WERI-Rb-1 (cell line): ENCODE measurements at regions not wholly inside any gene's neighbourhood (a gene's known extent, or its start where the extent isn't known, plus 50 kb on each side); places are given as distances from the start of the nearest gene placed in this dataset.

Experiments
- DNase-seq: peaks from one replicate; pipeline ENCODE4 v3.0.0-alpha.2; 2020
- H3K27ac ChIP-seq: fragments of 250-450 bp; sonication (Bioruptor Pico); 2 replicates; pipeline ENCODE4 v1.5.1; 2020; ENCODE audit warnings: mild to moderate bottlenecking, moderate library complexity
- H3K27me3 ChIP-seq: fragments of 250-450 bp; sonication (Bioruptor Pico); 2 replicates; pipeline ENCODE4 v1.5.1; 2021; ENCODE audit warnings: mild to moderate bottlenecking, low read depth, moderate library complexity; ENCODE audit not compliant: insufficient read depth, severe bottlenecking
- H3K36me3 ChIP-seq: fragments of 250-450 bp; sonication (Bioruptor Pico); 2 replicates; pipeline ENCODE4 v1.5.1; 2020; ENCODE audit warnings: mild to moderate bottlenecking, moderate library complexity
- H3K4me3 ChIP-seq: 2 replicates; pipeline ENCODE4 v1.5.1; 2011; ENCODE audit warnings: low read depth, mild to moderate bottlenecking, control low read depth, low read length
- H3K9me3 ChIP-seq: fragments of 250-450 bp; sonication (Bioruptor Pico); 2 replicates; pipeline ENCODE4 v1.5.1; 2021; ENCODE audit warnings: mild to moderate bottlenecking, moderate library complexity; ENCODE audit not compliant: severe bottlenecking
- CTCF ChIP-seq: IDR thresholded peaks from 2 replicates; pipeline ENCODE4 v1.5.1; 2011; ENCODE audit warnings: low read depth, mild to moderate bottlenecking, control low read depth, inconsistent platforms, low read length

DNA sequence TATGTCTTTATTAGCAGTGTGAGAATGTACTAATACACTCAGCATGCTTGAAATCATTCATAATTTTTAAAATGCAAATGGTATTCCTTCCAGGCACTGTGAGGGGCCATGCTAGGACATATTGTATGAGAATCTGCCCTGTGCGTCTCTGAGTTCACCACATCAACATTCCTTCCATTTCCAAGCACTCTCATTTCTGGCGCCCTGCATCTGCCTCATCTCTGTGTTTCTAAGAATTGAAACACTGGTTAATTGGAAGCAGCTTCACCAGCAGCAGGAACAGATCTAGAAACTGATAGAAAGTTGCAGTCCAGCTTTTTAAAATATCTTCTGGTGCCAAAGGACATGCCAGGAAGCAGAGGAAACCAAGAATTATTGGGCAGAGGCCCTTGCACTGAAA, 555.9 kb upstream of the DPP6 start:
- TF ChIP-seq CTCF: no peak
- H3K4me3 ChIP-seq: no peak overlapping the region
- H3K36me3 ChIP-seq: no peaks in the 10 kb centered on the region
- peaks cover 16% of the 10 kb centered on the region for H3K27me3 ChIP-seq
- no peak overlapping the region for H3K27ac ChIP-seq
- no peaks in the 10 kb centered on the region for H3K9me3 ChIP-seq
- no peak for DNase-seq

DNA sequence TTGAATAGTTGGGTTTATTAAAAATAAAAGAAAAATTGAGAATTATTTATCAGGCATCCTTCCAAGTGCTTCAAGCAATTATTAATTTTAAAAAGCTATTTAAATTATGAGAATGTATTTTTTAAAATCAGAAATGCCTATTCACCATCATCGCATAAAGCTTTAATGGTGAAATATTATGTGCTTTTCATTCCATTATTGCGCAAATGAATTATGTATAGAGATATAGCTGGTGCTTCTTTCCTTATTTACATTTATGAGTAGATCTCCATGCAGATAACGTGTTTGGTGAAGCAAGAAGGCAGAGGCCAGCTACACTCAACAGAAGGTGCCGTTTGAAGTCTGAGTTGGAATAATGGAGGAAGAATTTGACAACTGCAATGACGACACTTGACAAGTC, 549.1 kb upstream of the DPP6 start:
- no peak overlapping the region for H3K4me3 ChIP-seq
- no peak overlapping the region for H3K27ac ChIP-seq
- H3K36me3 ChIP-seq: no peaks in the 10 kb centered on the region
- no peaks in the 10 kb centered on the region for H3K9me3 ChIP-seq
- DNase-seq: no peak
- H3K27me3 ChIP-seq: peaks cover 32% of the 10 kb centered on the region
- no peak for TF ChIP-seq CTCF

DNA sequence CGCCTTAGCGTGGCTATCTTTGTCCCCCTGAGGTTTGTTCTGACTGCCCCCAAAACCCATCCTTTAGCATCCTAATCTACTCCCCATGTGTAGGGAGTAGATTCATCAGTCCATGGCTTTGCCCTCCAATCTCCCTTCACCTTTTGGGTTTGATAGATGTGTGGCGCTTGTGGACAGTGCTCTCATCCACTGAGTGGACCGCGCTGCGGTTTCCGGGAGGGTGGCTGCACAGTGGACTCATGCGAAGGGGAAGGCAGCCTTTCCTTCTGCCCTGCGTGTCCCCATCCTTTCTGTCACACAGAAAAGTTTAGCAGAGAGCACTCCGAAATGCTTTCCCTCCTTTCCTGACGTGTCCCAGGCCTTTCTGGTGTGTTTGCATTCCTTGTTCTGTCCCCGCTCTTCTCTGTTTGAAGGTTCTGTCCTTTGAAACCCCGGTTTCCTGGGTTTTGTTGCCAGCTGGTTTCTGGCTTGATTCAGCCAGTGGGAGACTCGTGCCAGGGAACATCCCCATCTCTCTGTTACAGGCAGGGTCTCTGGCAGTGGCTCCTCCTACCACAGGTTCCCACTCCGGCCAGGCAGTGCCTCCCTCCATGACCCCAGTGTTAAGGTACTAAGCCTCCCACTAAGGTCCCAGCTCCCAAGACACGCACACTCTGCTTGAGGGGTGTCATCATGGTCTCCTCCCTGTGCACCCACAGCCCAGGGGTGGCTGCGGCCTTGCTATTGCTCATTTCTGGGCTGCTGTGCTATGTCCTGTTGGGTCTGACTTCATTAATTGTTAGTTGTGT, 547.7 kb upstream of the DPP6 start:
- H3K4me3 ChIP-seq: no peak overlapping the region
- DNase-seq: no peak
- no peak overlapping the region for H3K27ac ChIP-seq
- peaks cover 42% of the 10 kb centered on the region for H3K27me3 ChIP-seq
- H3K9me3 ChIP-seq: no peaks in the 10 kb centered on the region
- TF ChIP-seq CTCF: no peak
- H3K36me3 ChIP-seq: no peaks in the 10 kb centered on the region

DNA sequence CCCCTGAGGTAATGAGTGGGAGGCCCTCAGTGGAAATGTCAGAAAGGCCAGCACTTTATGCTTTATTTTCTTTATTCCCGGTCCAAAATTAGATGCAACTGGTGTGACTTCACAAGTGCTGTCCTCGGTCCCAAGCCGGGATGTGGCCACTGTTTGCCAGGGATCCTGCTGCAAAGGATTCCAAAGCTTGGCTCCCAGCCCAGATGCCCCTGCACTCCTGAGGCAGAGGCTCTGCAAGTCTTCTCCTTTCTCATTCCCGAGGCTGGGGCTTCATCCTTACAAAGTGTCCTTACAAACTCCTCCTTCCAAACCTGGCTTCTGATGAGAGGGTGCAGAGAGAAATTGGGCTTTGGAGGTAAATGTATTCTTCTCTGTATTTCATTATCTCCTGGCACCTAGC, 544.3 kb upstream of the DPP6 start:
- no peak for TF ChIP-seq CTCF
- Histone ChIP-seq H3K9me3 (no peaks in the 10 kb centered on the region), H3K36me3 (no peaks in the 10 kb centered on the region), H3K27me3 (peaks cover 59% of the 10 kb centered on the region), H3K27ac (no peak overlapping the region), H3K4me3 (no peak overlapping the region)
- DNase-seq: no peak

DNA sequence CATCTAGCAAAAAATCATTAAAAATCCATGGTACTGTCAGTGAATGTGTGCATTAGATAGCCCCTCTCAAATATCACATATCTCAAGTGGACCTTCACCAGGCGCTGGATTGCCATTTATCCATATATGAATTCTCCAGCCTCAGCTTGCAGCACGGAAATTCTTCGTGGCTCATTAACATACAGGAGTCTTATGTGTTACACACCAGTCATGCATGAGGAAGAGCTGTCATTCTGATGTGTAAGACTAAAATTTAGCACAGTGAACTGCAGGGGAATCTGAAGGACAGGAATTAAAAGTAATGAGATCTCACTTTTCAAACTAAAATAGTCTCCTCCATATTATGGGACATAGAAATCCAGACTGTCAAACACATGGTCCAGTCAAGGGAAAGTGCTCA, 542.4 kb upstream of the DPP6 start:
- no peaks in the 10 kb centered on the region for H3K9me3 ChIP-seq
- no peak overlapping the region for H3K4me3 ChIP-seq
- no peak for TF ChIP-seq CTCF
- peaks cover 64% of the 10 kb centered on the region for H3K27me3 ChIP-seq
- no peak for DNase-seq
- no peak overlapping the region for H3K27ac ChIP-seq
- H3K36me3 ChIP-seq: no peaks in the 10 kb centered on the region

DNA sequence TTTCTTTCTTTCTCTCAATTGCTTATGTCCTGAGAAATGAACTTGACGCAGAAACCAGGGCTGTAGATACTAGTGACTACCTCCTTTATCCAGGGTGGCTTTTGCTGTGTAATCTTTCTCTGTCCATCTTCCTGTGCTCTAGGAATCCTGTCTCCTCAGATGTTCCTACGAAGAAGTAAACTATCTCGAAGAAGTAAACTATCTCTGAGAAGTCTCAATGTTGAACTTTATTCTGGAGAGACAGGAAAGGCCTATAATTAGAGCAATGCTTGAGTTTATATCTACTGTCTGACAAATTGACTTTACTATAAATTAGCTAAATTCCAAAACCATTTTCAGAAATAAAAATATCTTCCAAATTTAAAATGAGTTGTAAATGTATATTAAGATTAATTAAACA, 541.5 kb upstream of the DPP6 start:
- no peak overlapping the region for H3K27ac ChIP-seq
- DNase-seq: no peak
- no peak for TF ChIP-seq CTCF
- no peaks in the 10 kb centered on the region for H3K36me3 ChIP-seq
- H3K9me3 ChIP-seq: no peaks in the 10 kb centered on the region
- H3K4me3 ChIP-seq: no peak overlapping the region
- peaks cover 66% of the 10 kb centered on the region for H3K27me3 ChIP-seq
